HEK293 (cell line): ENCODE measurements at regions not wholly inside any gene's neighbourhood (a gene's known extent, or its start where the extent isn't known, plus 50 kb on each side); places are given as distances from the start of the nearest gene placed in this dataset.

ENCODE experiments used
- HOXC10 ChIP-seq: sonication (generic); formaldehyde crosslinking; IDR thresholded peaks from 2 replicates; pipeline ENCODE4 v1.8.1; 2023; ENCODE audit warnings: mild to moderate bottlenecking, missing genetic modification reagents
- YY1 ChIP-seq: fragments of 450-650 bp; formaldehyde crosslinking; IDR thresholded peaks from 2 replicates; pipeline ENCODE4 v1.5.1; 2018; ENCODE audit warnings: missing biosample characterization, missing genetic modification characterization
- ZNF121 ChIP-seq: fragments of 450-650 bp; formaldehyde crosslinking; IDR thresholded peaks from 2 replicates; pipeline ENCODE4 v1.5.1; 2016; ENCODE audit warnings: missing biosample characterization, missing genetic modification characterization
- ZNF274 ChIP-seq, 2 experiments: fragments of 200-500 bp in 1 of 2; fragments of 450-650 bp in 1 of 2; sonication (Bioruptor generic) in 1 of 2; formaldehyde crosslinking in 1 of 2; IDR thresholded peaks; 2 replicates each; pipeline versions ENCODE4 v1.5.1 to v1.6.1; 2014 to 2016; ENCODE audit warnings: borderline replicate concordance in 1 of 2, inconsistent platforms in 1 of 2, low read length in 1 of 2, missing biosample characterization in 1 of 2, missing genetic modification characterization in 1 of 2
- ZNF280D ChIP-seq: fragments of 450-650 bp; formaldehyde crosslinking; IDR thresholded peaks from 2 replicates; pipeline ENCODE4 v1.5.1; 2016; ENCODE audit warnings: missing biosample characterization, missing genetic modification characterization
- ZNF335 ChIP-seq: fragments of 450-650 bp; formaldehyde crosslinking; conservative IDR thresholded peaks from 2 replicates; pipeline ENCODE4 v1.5.1; 2016; ENCODE audit warnings: missing biosample characterization, missing genetic modification characterization
- ZNF561 ChIP-seq: fragments of 450-650 bp; IDR thresholded peaks from 2 replicates; pipeline ENCODE4 v1.5.1; 2018; ENCODE audit warnings: missing biosample characterization, missing genetic modification characterization, borderline replicate concordance
- ZNF639 ChIP-seq: fragments of 450-650 bp; formaldehyde crosslinking; IDR thresholded peaks from 2 replicates; pipeline ENCODE4 v1.5.1; 2016; ENCODE audit warnings: missing biosample characterization, missing genetic modification characterization
- ZNF704 ChIP-seq: fragments of 450-650 bp; formaldehyde crosslinking; IDR thresholded peaks from 2 replicates; pipeline ENCODE4 v1.5.1; 2016; ENCODE audit warnings: missing biosample characterization, missing genetic modification characterization
- TF ChIP-seq, protein P1 (sequence below): sonication (generic); formaldehyde crosslinking; IDR thresholded peaks from 2 replicates; pipeline ENCODE4 v1.8.1; 2022; ENCODE audit warnings: mild to moderate bottlenecking, moderate library complexity, missing genetic modification reagents
- TF ChIP-seq, protein P2 (sequence below): fragments of 450-650 bp; formaldehyde crosslinking; IDR thresholded peaks from 2 replicates; pipeline ENCODE4 v1.5.1; 2016; ENCODE audit warnings: missing biosample characterization, missing genetic modification characterization
- TF ChIP-seq, protein P3 (sequence below): fragments of 450-650 bp; formaldehyde crosslinking; IDR thresholded peaks from 2 replicates; pipeline ENCODE4 v1.5.1; 2016; ENCODE audit warnings: missing biosample characterization, missing genetic modification characterization, borderline replicate concordance
- TF ChIP-seq, protein P4 (sequence below): fragments of 450-650 bp; formaldehyde crosslinking; IDR thresholded peaks from 2 replicates; pipeline ENCODE4 v1.5.1; 2016; ENCODE audit warnings: missing biosample characterization, missing genetic modification characterization, borderline replicate concordance

DNA sequence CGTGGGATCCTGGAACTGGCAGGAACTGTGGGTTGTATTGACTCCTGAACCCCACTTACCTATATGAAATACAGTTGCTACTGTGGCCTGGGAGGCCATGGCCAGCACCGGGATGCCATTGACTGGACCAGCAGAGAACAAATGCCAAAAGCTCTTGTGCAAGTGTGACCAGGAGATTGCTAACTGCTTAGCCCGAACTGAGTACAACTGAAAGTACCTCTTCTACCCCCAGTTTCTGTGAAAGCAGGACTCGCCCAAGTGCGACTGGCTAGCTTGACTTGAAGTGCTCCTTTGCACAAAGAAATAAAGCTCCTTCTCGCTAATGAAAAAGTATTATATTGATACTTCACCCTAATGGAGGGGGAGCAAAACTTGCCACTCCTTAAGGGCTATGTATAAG is 101.3 kb upstream of the ATP11B start:
- TF ChIP-seq YY1 (tag by site-specific recombination) (no peak), ZNF335 (tag by site-specific recombination) (no peak), ZNF561 (no peak), ZNF274 (IDR thresholded peaks at IDR 0.05; ENCODE audit: low read length) (no peak), ZNF274 (tag by site-specific recombination; IDR thresholded peaks at IDR 0.05; ENCODE audit: borderline replicate concordance) (no peak), HOXC10 (no peak), ZNF280D (no peak), ZNF121 (no peak), ZNF704 (no peak), ZNF639 (no peak)
- TF ChIP-seq, protein P1, sequence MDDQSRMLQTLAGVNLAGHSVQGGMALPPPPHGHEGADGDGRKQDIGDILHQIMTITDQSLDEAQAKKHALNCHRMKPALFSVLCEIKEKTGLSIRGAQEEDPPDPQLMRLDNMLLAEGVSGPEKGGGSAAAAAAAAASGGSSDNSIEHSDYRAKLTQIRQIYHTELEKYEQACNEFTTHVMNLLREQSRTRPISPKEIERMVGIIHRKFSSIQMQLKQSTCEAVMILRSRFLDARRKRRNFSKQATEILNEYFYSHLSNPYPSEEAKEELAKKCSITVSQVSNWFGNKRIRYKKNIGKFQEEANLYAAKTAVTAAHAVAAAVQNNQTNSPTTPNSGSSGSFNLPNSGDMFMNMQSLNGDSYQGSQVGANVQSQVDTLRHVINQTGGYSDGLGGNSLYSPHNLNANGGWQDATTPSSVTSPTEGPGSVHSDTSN (CRISPR knock-in tag), result no peak
- TF ChIP-seq, protein P2, sequence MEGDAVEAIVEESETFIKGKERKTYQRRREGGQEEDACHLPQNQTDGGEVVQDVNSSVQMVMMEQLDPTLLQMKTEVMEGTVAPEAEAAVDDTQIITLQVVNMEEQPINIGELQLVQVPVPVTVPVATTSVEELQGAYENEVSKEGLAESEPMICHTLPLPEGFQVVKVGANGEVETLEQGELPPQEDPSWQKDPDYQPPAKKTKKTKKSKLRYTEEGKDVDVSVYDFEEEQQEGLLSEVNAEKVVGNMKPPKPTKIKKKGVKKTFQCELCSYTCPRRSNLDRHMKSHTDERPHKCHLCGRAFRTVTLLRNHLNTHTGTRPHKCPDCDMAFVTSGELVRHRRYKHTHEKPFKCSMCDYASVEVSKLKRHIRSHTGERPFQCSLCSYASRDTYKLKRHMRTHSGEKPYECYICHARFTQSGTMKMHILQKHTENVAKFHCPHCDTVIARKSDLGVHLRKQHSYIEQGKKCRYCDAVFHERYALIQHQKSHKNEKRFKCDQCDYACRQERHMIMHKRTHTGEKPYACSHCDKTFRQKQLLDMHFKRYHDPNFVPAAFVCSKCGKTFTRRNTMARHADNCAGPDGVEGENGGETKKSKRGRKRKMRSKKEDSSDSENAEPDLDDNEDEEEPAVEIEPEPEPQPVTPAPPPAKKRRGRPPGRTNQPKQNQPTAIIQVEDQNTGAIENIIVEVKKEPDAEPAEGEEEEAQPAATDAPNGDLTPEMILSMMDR (tag by site-specific recombination), result no peak
- TF ChIP-seq, protein P3, sequence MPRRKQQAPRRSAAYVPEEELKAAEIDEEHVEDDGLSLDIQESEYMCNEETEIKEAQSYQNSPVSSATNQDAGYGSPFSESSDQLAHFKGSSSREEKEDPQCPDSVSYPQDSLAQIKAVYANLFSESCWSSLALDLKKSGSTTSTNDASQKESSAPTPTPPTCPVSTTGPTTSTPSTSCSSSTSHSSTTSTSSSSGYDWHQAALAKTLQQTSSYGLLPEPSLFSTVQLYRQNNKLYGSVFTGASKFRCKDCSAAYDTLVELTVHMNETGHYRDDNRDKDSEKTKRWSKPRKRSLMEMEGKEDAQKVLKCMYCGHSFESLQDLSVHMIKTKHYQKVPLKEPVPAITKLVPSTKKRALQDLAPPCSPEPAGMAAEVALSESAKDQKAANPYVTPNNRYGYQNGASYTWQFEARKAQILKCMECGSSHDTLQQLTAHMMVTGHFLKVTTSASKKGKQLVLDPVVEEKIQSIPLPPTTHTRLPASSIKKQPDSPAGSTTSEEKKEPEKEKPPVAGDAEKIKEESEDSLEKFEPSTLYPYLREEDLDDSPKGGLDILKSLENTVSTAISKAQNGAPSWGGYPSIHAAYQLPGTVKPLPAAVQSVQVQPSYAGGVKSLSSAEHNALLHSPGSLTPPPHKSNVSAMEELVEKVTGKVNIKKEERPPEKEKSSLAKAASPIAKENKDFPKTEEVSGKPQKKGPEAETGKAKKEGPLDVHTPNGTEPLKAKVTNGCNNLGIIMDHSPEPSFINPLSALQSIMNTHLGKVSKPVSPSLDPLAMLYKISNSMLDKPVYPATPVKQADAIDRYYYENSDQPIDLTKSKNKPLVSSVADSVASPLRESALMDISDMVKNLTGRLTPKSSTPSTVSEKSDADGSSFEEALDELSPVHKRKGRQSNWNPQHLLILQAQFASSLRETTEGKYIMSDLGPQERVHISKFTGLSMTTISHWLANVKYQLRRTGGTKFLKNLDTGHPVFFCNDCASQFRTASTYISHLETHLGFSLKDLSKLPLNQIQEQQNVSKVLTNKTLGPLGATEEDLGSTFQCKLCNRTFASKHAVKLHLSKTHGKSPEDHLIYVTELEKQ (tag by site-specific recombination), result no peak
- TF ChIP-seq, protein P4, sequence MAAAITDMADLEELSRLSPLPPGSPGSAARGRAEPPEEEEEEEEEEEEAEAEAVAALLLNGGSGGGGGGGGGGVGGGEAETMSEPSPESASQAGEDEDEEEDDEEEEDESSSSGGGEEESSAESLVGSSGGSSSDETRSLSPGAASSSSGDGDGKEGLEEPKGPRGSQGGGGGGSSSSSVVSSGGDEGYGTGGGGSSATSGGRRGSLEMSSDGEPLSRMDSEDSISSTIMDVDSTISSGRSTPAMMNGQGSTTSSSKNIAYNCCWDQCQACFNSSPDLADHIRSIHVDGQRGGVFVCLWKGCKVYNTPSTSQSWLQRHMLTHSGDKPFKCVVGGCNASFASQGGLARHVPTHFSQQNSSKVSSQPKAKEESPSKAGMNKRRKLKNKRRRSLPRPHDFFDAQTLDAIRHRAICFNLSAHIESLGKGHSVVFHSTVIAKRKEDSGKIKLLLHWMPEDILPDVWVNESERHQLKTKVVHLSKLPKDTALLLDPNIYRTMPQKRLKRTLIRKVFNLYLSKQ (tag by site-specific recombination), result no peak
